ENCODE measurements at regions not wholly inside any gene's neighbourhood (a gene's known extent, or its start where the extent isn't known, plus 50 kb on each side); places are given as distances from the start of the nearest gene placed in this dataset.

GRCh38 chr15:92565351-92566125 is 90.0 kb downstream of the FAM174B start:
- no peaks in the 10 kb centered on the region for H3K36me3 Mint-ChIP-seq (ENCODE audit: insufficient read depth)
- no peak overlapping the region for H3K4me3 Mint-ChIP-seq
- H3K9me3 Mint-ChIP-seq: no peaks in the 10 kb centered on the region
- no peaks in the 10 kb centered on the region for H3K4me1 Mint-ChIP-seq (ENCODE audit: low read depth)
- DNase-seq: no peak
- peaks cover 5% of the 10 kb centered on the region for H3K27me3 Mint-ChIP-seq (ENCODE audit: low read depth)
- ATAC-seq: no peak

GRCh38 chr15:92561754-92562153 is 93.8 kb downstream of the FAM174B start:
- no peaks in the 10 kb centered on the region for H3K4me1 Mint-ChIP-seq (ENCODE audit: low read depth)
- no peak overlapping the region for H3K4me3 Mint-ChIP-seq
- ATAC-seq: no peak
- H3K9me3 Mint-ChIP-seq: no peaks in the 10 kb centered on the region
- peaks cover 2% of the 10 kb centered on the region for H3K27me3 Mint-ChIP-seq (ENCODE audit: low read depth)
- no peaks in the 10 kb centered on the region for H3K36me3 Mint-ChIP-seq (ENCODE audit: insufficient read depth)
- no peak for DNase-seq

GRCh38 chr15:92553317-92553716 is 102.3 kb downstream of the FAM174B start:
- ATAC-seq (no peak), DNase-seq (no peak)
- H3K9me3 Mint-ChIP-seq: no peaks in the 10 kb centered on the region
- no peak overlapping the region for H3K4me3 Mint-ChIP-seq
- peaks cover 40% of the 10 kb centered on the region for H3K27me3 Mint-ChIP-seq (ENCODE audit: low read depth)
- H3K4me1 Mint-ChIP-seq (ENCODE audit: low read depth): no peaks in the 10 kb centered on the region
- H3K36me3 Mint-ChIP-seq (ENCODE audit: insufficient read depth): no peaks in the 10 kb centered on the region

GRCh38 chr15:92545996-92546395 is 109.6 kb downstream of the FAM174B start:
- no peak for DNase-seq
- Mint-ChIP-seq H3K4me1 (ENCODE audit: low read depth) (no peaks in the 10 kb centered on the region), H3K9me3 (no peaks in the 10 kb centered on the region), H3K27me3 (ENCODE audit: low read depth) (peaks cover 25% of the 10 kb centered on the region), H3K36me3 (ENCODE audit: insufficient read depth) (no peaks in the 10 kb centered on the region), H3K4me3 (no peak overlapping the region)
- ATAC-seq: no peak

- H3K36me3 Mint-ChIP-seq (ENCODE audit: insufficient read depth): no peaks in the 10 kb centered on the region
- peaks cover 12% of the 10 kb centered on the region for H3K27me3 Mint-ChIP-seq (ENCODE audit: low read depth)
- no peaks in the 10 kb centered on the region for H3K4me1 Mint-ChIP-seq (ENCODE audit: low read depth)
- DNase-seq (no peak), ATAC-seq (no peak)
- no peak overlapping the region for H3K4me3 Mint-ChIP-seq
- H3K9me3 Mint-ChIP-seq: no peaks in the 10 kb centered on the region
Measured at GRCh38 chr15:92541291-92542200, 114.0 kb downstream of the FAM174B start.

GRCh38 chr15:92538115-92538514 is 117.5 kb downstream of the FAM174B start:
- ATAC-seq: no peak
- Mint-ChIP-seq H3K9me3 (peaks cover 7% of the 10 kb centered on the region), H3K27me3 (ENCODE audit: low read depth) (peaks cover 11% of the 10 kb centered on the region), H3K36me3 (ENCODE audit: insufficient read depth) (no peaks in the 10 kb centered on the region), H3K4me1 (ENCODE audit: low read depth) (no peaks in the 10 kb centered on the region), H3K4me3 (no peak overlapping the region)
- DNase-seq: no peak

GRCh38 chr15:92533298-92533697 is 122.3 kb downstream of the FAM174B start:
- Mint-ChIP-seq H3K36me3 (ENCODE audit: insufficient read depth) (no peaks in the 10 kb centered on the region), H3K9me3 (peaks cover 10% of the 10 kb centered on the region), H3K27me3 (ENCODE audit: low read depth) (peaks cover 25% of the 10 kb centered on the region), H3K4me3 (no peak overlapping the region), H3K4me1 (ENCODE audit: low read depth) (no peaks in the 10 kb centered on the region)
- ATAC-seq (no peak), DNase-seq (no peak)

- DNase-seq (no peak), ATAC-seq (no peak)
- no peaks in the 10 kb centered on the region for H3K4me1 Mint-ChIP-seq (ENCODE audit: low read depth)
- no peak overlapping the region for H3K4me3 Mint-ChIP-seq
- peaks cover 25% of the 10 kb centered on the region for H3K27me3 Mint-ChIP-seq (ENCODE audit: low read depth)
- no peaks in the 10 kb centered on the region for H3K36me3 Mint-ChIP-seq (ENCODE audit: insufficient read depth)
- H3K9me3 Mint-ChIP-seq: peaks cover 10% of the 10 kb centered on the region
Measured at GRCh38 chr15:92531406-92531805, 124.2 kb downstream of the FAM174B start.

- no peak for DNase-seq
- Mint-ChIP-seq H3K4me1 (ENCODE audit: low read depth) (no peaks in the 10 kb centered on the region), H3K27me3 (ENCODE audit: low read depth) (peaks cover 23% of the 10 kb centered on the region), H3K9me3 (peaks cover 4% of the 10 kb centered on the region), H3K4me3 (no peak overlapping the region), H3K36me3 (ENCODE audit: insufficient read depth) (no peaks in the 10 kb centered on the region)
- no peak for ATAC-seq
Measured at GRCh38 chr15:92528736-92529135, 126.8 kb downstream of the FAM174B start.

GRCh38 chr15:92527197-92527596 is 128.4 kb downstream of the FAM174B start:
- ATAC-seq (no peak), DNase-seq (no peak)
- Mint-ChIP-seq H3K27me3 (ENCODE audit: low read depth) (peaks cover 23% of the 10 kb centered on the region), H3K4me3 (no peak overlapping the region), H3K9me3 (peaks cover 4% of the 10 kb centered on the region), H3K4me1 (ENCODE audit: low read depth) (no peaks in the 10 kb centered on the region), H3K36me3 (ENCODE audit: insufficient read depth) (no peaks in the 10 kb centered on the region)

- Mint-ChIP-seq H3K4me3 (no peak overlapping the region), H3K36me3 (ENCODE audit: insufficient read depth) (no peaks in the 10 kb centered on the region), H3K4me1 (ENCODE audit: low read depth) (peaks cover 2% of the 10 kb centered on the region), H3K27me3 (ENCODE audit: low read depth) (peaks cover 18% of the 10 kb centered on the region), H3K9me3 (peaks cover 4% of the 10 kb centered on the region)
- ATAC-seq (no peak), DNase-seq (no peak)
Measured at GRCh38 chr15:92525758-92526245, 129.8 kb downstream of the FAM174B start.

GRCh38 chr15:92524874-92525565 is 130.6 kb downstream of the FAM174B start:
- Mint-ChIP-seq H3K4me3 (no peak overlapping the region), H3K27me3 (ENCODE audit: low read depth) (peaks cover 14% of the 10 kb centered on the region), H3K4me1 (ENCODE audit: low read depth) (peaks cover 2% of the 10 kb centered on the region), H3K36me3 (ENCODE audit: insufficient read depth) (no peaks in the 10 kb centered on the region), H3K9me3 (peaks cover 4% of the 10 kb centered on the region)
- no peak for DNase-seq
- ATAC-seq: no peak

GRCh38 chr15:92524161-92524560 is 130.5 kb downstream of the ST8SIA2 start:
- H3K27me3 Mint-ChIP-seq (ENCODE audit: low read depth): peaks cover 8% of the 10 kb centered on the region
- H3K9me3 Mint-ChIP-seq: no peaks in the 10 kb centered on the region
- H3K4me3 Mint-ChIP-seq: no peak overlapping the region
- no peaks in the 10 kb centered on the region for H3K36me3 Mint-ChIP-seq (ENCODE audit: insufficient read depth)
- ATAC-seq (no peak), DNase-seq (no peak)
- H3K4me1 Mint-ChIP-seq (ENCODE audit: low read depth): peaks cover 2% of the 10 kb centered on the region

GRCh38 chr15:92523176-92523575 is 129.5 kb downstream of the ST8SIA2 start:
- ATAC-seq: no peak
- H3K9me3 Mint-ChIP-seq: no peaks in the 10 kb centered on the region

More at GRCh38 chr15:92523176-92523575, 129.5 kb downstream of the ST8SIA2 start:
- peaks cover 2% of the 10 kb centered on the region for H3K4me1 Mint-ChIP-seq (ENCODE audit: low read depth)
- DNase-seq: no peak
- no peaks in the 10 kb centered on the region for H3K36me3 Mint-ChIP-seq (ENCODE audit: insufficient read depth)
- H3K4me3 Mint-ChIP-seq: no peak overlapping the region
- H3K27me3 Mint-ChIP-seq (ENCODE audit: low read depth): peaks cover 5% of the 10 kb centered on the region
